ENCODE measurements at regions not wholly inside any gene's neighbourhood (a gene's known extent, or its start where the extent isn't known, plus 50 kb on each side); places are given as distances from the start of the nearest gene placed in this dataset.

- no peak overlapping the region for H3K27ac ChIP-seq (ENCODE audit: low read depth, low read length, poor library complexity, severe bottlenecking)
- no peak for TF ChIP-seq EZH2 (IDR thresholded peaks at IDR 0.05; ENCODE audit: borderline replicate concordance, low read depth, low read length, poor library complexity, severe bottlenecking)
- TF ChIP-seq CTCF (conservative IDR thresholded peaks at IDR 0.05; ENCODE audit: low read depth, low read length), result no peak
- CTCF ChIA-PET, result no interaction called here
- no TSS peak for BruUV-seq (replicated peaks)
- no peak for DNase-seq (ENCODE audit: low spot score)
- H3K27me3 ChIP-seq (replicated peaks; ENCODE audit: insufficient read depth, low read depth, low read length, poor library complexity), result no peaks in the 10 kb centered on the region
- intact Hi-C loops (cut with micrococcal nuclease; ENCODE audit: unreplicated experiment), result no loop called here
- H3K9me3 ChIP-seq (ENCODE audit: low read depth, low read length, poor library complexity, severe bottlenecking), result no peaks in the 10 kb centered on the region
- no peak overlapping the region for H3K4me3 ChIP-seq (ENCODE audit: low read depth, low read length, poor library complexity, severe bottlenecking)
- no peaks in the 10 kb centered on the region for H3K4me1 ChIP-seq (ENCODE audit: insufficient read depth, low read length, poor library complexity, severe bottlenecking)
- H3K36me3 ChIP-seq (ENCODE audit: insufficient read depth, low read length, poor library complexity, severe bottlenecking), result no peaks in the 10 kb centered on the region
- POLR2A ChIA-PET (ENCODE audit: low non-redundant PET), result no interaction called here
These were observed 62.1 kb upstream of the KLF3 start for GRCh38 chr4:38601916-38602291.

- no peak overlapping the region for H3K27ac ChIP-seq (ENCODE audit: low read depth, low read length, poor library complexity, severe bottlenecking)
- H3K4me3 ChIP-seq (ENCODE audit: low read depth, low read length, poor library complexity, severe bottlenecking), result no peak overlapping the region
- H3K4me1 ChIP-seq (ENCODE audit: insufficient read depth, low read length, poor library complexity, severe bottlenecking), result no peaks in the 10 kb centered on the region
- TF ChIP-seq CTCF (conservative IDR thresholded peaks at IDR 0.05; ENCODE audit: low read depth, low read length) (no peak), EZH2 (IDR thresholded peaks at IDR 0.05; ENCODE audit: borderline replicate concordance, low read depth, low read length, poor library complexity, severe bottlenecking) (no peak)
- no peaks in the 10 kb centered on the region for H3K27me3 ChIP-seq (replicated peaks; ENCODE audit: insufficient read depth, low read depth, low read length, poor library complexity)
- ChIA-PET POLR2A (ENCODE audit: low non-redundant PET) (no interaction called here), CTCF (no interaction called here)
- BruUV-seq (replicated peaks), result no TSS peak
- DNase-seq (ENCODE audit: low spot score), result no peak
- intact Hi-C loops (cut with micrococcal nuclease; ENCODE audit: unreplicated experiment), result no loop called here
- H3K9me3 ChIP-seq (ENCODE audit: low read depth, low read length, poor library complexity, severe bottlenecking), result no peaks in the 10 kb centered on the region
- no peaks in the 10 kb centered on the region for H3K36me3 ChIP-seq (ENCODE audit: insufficient read depth, low read length, poor library complexity, severe bottlenecking)
These were observed 60.3 kb upstream of the KLF3 start for GRCh38 chr4:38603652-38604051.

GRCh38 chr4:38605181-38605752, 58.7 kb upstream of the KLF3 start:
- no peak for DNase-seq (ENCODE audit: low spot score)
- ChIA-PET CTCF (no interaction called here), POLR2A (ENCODE audit: low non-redundant PET) (no interaction called here)
- no peak overlapping the region for H3K4me3 ChIP-seq (ENCODE audit: low read depth, low read length, poor library complexity, severe bottlenecking)
- H3K36me3 ChIP-seq (ENCODE audit: insufficient read depth, low read length, poor library complexity, severe bottlenecking), result no peaks in the 10 kb centered on the region
- TF ChIP-seq EZH2 (IDR thresholded peaks at IDR 0.05; ENCODE audit: borderline replicate concordance, low read depth, low read length, poor library complexity, severe bottlenecking), result no peak
- BruUV-seq (replicated peaks), result no TSS peak
- no peaks in the 10 kb centered on the region for H3K4me1 ChIP-seq (ENCODE audit: insufficient read depth, low read length, poor library complexity, severe bottlenecking)
- H3K27me3 ChIP-seq (replicated peaks; ENCODE audit: insufficient read depth, low read depth, low read length, poor library complexity), result no peaks in the 10 kb centered on the region
- intact Hi-C loops (cut with micrococcal nuclease; ENCODE audit: unreplicated experiment), result no loop called here
- H3K9me3 ChIP-seq (ENCODE audit: low read depth, low read length, poor library complexity, severe bottlenecking), result no peaks in the 10 kb centered on the region
- no peak overlapping the region for H3K27ac ChIP-seq (ENCODE audit: low read depth, low read length, poor library complexity, severe bottlenecking)

All from A673 (cell line).